ENCODE measurements at regions not wholly inside any gene's neighbourhood (a gene's known extent, or its start where the extent isn't known, plus 50 kb on each side); places are given as distances from the start of the nearest gene placed in this dataset.

DNA sequence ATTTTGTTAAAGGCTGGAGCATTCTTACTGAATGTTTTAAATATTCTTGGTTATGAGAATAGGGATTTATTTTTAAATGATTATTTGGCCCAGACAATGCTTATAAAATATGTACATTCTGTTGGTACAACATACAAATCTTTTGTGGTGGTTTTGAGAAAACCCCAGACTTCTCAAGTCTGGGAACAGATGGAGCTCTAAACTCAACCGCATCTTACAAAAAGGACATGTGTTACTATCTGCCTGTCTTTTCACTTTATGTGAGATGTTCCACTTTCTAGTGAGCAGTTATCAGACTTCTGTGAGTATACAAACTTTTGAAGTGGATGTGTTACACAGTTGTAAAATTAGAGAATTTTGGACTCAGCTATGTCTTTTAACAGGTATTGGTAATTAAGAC, 135.5 kb upstream of the RBMS3 start:
- FAIRE-seq, result no peak
- TF ChIP-seq SPI1 (IDR thresholded peaks at IDR 0.05; ENCODE audit: low read depth, low read length) (no peak), POLR2A (IDR thresholded peaks at IDR 0.05; ENCODE audit: low read depth, low read length) (no peak), POU2F2 (IDR thresholded peaks at IDR 0.05; ENCODE audit: low read depth, low read length) (no peak), TAF1 (IDR thresholded peaks at IDR 0.05; ENCODE audit: low read depth, low read length) (no peak), POLR2AphosphoS5 (IDR thresholded peaks at IDR 0.05; ENCODE audit: low read depth, low read length) (no peak), PAX5 (IDR thresholded peaks at IDR 0.05; ENCODE audit: insufficient read depth, low read length, severe bottlenecking) (no peak)
- DNase-seq (ENCODE audit: insufficient read length, low spot score), result no peak

DNA sequence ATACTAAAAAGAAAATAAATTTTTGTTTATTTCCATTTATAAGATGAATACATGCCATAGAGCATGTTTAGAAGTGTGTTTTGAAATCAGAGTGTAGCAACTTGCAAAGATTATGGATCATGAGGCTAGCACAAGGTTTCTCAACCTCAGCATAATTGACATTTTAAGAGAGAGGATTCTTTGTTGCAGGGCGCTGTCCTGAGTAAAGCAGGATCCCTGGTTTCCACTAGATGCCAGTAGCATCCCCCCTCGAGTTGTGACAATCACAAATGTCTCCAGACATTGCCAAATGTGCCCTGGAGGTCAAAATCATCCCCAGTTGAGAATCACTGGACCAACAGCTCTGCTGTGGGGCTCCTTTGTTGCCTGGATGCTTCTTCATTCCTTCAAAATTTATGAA, 128.5 kb upstream of the RBMS3 start:
- FAIRE-seq, result no peak
- no peak for DNase-seq (ENCODE audit: insufficient read length, low spot score)
- no peak for TF ChIP-seq POU2F2 (IDR thresholded peaks at IDR 0.05; ENCODE audit: low read depth, low read length)
- no peak for TF ChIP-seq SPI1 (IDR thresholded peaks at IDR 0.05; ENCODE audit: low read depth, low read length)
- no peak for TF ChIP-seq PAX5 (IDR thresholded peaks at IDR 0.05; ENCODE audit: insufficient read depth, low read length, severe bottlenecking)
- TF ChIP-seq TAF1 (IDR thresholded peaks at IDR 0.05; ENCODE audit: low read depth, low read length), result no peak
- no peak for TF ChIP-seq POLR2AphosphoS5 (IDR thresholded peaks at IDR 0.05; ENCODE audit: low read depth, low read length)
- no peak for TF ChIP-seq POLR2A (IDR thresholded peaks at IDR 0.05; ENCODE audit: low read depth, low read length)

DNA sequence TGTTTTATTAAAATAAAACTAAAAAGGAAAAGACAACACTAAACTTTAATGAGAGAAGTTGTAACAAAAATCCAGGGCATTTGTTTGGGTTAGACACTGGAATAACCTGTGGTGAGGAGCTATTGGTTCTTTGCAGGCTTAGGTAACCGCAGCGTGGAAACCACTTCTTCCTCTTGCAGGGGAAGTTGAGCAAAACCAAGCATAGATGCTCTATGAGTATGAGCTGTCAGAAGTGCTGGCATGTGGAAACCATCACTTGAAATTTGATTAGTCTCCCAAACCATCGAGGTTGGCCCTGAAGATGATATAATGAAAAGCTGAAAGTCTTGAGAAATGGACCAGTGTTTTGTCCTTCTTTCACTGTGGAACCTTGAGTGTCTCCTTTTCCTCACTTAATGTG, 127.1 kb upstream of the RBMS3 start:
- FAIRE-seq, result no peak
- DNase-seq (ENCODE audit: insufficient read length, low spot score), result no peak
- TF ChIP-seq SPI1 (IDR thresholded peaks at IDR 0.05; ENCODE audit: low read depth, low read length), result peak; percentile 28
- no peak for TF ChIP-seq POU2F2 (IDR thresholded peaks at IDR 0.05; ENCODE audit: low read depth, low read length)

DNA sequence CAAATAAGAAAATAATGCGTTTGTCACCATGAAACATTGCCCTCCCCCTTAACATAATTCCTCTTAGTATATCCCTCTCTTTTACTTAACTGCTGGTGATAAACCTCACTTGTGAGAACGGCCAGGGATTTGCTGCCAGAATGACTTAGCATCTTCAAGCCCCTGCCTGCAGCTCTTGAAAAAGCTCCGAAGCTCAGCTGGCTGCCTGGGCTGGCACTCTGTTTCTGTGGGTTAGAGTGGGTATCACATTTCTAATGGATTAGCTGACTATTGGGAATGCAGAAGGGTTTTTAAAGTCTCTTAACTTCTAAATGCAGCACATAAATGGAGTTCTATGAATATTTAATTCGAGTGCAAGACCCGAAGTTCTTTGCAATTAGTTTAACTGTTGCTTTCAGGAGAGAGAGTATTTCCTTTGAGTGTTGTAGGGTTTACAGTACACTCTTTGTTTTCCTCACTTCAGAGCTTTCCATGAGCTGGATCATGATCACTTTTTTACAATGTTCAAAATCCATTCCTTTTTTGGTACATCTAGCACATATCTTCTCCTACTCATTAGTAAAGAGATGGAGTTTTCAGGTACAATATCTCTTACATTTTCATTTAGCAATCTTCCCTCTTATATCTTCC, 124.7 kb upstream of the RBMS3 start:
- TF ChIP-seq SPI1 (IDR thresholded peaks at IDR 0.05; ENCODE audit: low read depth, low read length) (no peak), POU2F2 (IDR thresholded peaks at IDR 0.05; ENCODE audit: low read depth, low read length) (no peak), POLR2A (IDR thresholded peaks at IDR 0.05; ENCODE audit: low read depth, low read length) (no peak), POLR2AphosphoS5 (IDR thresholded peaks at IDR 0.05; ENCODE audit: low read depth, low read length) (no peak), PAX5 (IDR thresholded peaks at IDR 0.05; ENCODE audit: insufficient read depth, low read length, severe bottlenecking) (no peak), TAF1 (IDR thresholded peaks at IDR 0.05; ENCODE audit: low read depth, low read length) (no peak)
- no peak for FAIRE-seq
- DNase-seq (ENCODE audit: insufficient read length, low spot score), result no peak

DNA sequence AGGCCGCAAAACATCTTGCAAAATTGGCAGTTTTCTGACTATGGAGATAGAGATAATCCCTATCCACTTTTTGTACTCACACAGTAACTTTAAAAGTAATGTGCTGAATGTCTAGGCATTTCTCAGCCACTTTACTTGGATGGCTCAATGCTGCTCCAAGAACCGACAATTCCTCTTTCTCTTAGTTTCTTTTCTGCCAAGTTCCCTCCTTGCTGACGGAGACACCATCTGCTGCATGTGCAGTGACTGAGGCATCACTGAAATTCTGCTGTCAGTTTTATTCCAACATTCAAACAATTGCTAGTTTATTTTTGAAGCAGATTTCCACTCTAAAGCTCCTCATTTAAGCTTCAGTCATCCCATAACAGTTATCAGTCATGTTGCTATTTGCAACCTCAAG, 116.0 kb upstream of the RBMS3 start:
- DNase-seq (ENCODE audit: insufficient read length, low spot score) (no peak), FAIRE-seq (no peak)
- TF ChIP-seq POLR2A (IDR thresholded peaks at IDR 0.05; ENCODE audit: low read depth, low read length) (no peak), PAX5 (IDR thresholded peaks at IDR 0.05; ENCODE audit: insufficient read depth, low read length, severe bottlenecking) (no peak), TAF1 (IDR thresholded peaks at IDR 0.05; ENCODE audit: low read depth, low read length) (no peak), SPI1 (IDR thresholded peaks at IDR 0.05; ENCODE audit: low read depth, low read length) (no peak), POLR2AphosphoS5 (IDR thresholded peaks at IDR 0.05; ENCODE audit: low read depth, low read length) (no peak), POU2F2 (IDR thresholded peaks at IDR 0.05; ENCODE audit: low read depth, low read length) (no peak)

DNA sequence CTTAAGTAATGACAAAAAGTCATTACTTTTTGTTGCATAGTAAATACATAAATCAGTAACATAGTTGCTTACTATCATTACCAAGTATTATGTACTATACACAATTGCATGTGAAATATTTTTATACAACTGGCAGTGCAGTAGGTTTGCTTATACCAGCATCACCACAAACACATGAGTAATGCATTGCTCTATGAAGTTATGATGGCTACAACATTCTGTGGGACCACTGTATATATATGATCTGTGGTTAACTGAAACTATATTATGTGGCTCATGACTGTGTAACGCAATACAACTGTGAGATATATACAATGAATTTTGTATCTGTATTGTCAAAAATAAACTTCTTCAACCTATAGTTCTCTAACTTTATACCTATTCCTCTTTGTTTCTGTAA, 113.7 kb upstream of the RBMS3 start:
- DNase-seq (ENCODE audit: insufficient read length, low spot score), result no peak
- no peak for TF ChIP-seq TAF1 (IDR thresholded peaks at IDR 0.05; ENCODE audit: low read depth, low read length)
- no peak for TF ChIP-seq POLR2AphosphoS5 (IDR thresholded peaks at IDR 0.05; ENCODE audit: low read depth, low read length)
- no peak for TF ChIP-seq POLR2A (IDR thresholded peaks at IDR 0.05; ENCODE audit: low read depth, low read length)
- TF ChIP-seq SPI1 (IDR thresholded peaks at IDR 0.05; ENCODE audit: low read depth, low read length), result no peak
- TF ChIP-seq PAX5 (IDR thresholded peaks at IDR 0.05; ENCODE audit: insufficient read depth, low read length, severe bottlenecking), result no peak
- no peak for TF ChIP-seq POU2F2 (IDR thresholded peaks at IDR 0.05; ENCODE audit: low read depth, low read length)
- no peak for FAIRE-seq

DNA sequence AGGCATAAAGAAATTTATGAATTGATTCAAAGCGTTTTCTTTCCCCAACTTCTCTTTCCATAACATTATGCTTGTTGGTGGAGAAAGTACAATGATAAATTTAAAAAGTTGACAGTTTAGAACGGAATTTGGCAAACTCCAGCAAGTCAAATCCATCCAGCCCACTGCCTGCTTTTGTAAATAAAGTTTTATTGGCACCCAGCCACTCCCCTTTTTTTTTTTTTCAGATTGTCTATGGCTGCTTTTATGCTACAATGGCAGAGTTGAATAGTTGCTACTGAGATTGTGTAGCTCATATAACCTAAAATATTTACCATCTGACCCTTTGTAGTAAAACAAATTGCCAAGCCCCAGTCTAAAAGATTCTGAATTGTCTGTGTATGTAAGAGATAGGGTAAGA, 112.8 kb upstream of the RBMS3 start:
- no peak for DNase-seq (ENCODE audit: insufficient read length, low spot score)
- FAIRE-seq, result no peak
- TF ChIP-seq POLR2A (IDR thresholded peaks at IDR 0.05; ENCODE audit: low read depth, low read length) (no peak), PAX5 (IDR thresholded peaks at IDR 0.05; ENCODE audit: insufficient read depth, low read length, severe bottlenecking) (no peak), POLR2AphosphoS5 (IDR thresholded peaks at IDR 0.05; ENCODE audit: low read depth, low read length) (no peak), TAF1 (IDR thresholded peaks at IDR 0.05; ENCODE audit: low read depth, low read length) (no peak), SPI1 (IDR thresholded peaks at IDR 0.05; ENCODE audit: low read depth, low read length) (no peak), POU2F2 (IDR thresholded peaks at IDR 0.05; ENCODE audit: low read depth, low read length) (no peak)

DNA sequence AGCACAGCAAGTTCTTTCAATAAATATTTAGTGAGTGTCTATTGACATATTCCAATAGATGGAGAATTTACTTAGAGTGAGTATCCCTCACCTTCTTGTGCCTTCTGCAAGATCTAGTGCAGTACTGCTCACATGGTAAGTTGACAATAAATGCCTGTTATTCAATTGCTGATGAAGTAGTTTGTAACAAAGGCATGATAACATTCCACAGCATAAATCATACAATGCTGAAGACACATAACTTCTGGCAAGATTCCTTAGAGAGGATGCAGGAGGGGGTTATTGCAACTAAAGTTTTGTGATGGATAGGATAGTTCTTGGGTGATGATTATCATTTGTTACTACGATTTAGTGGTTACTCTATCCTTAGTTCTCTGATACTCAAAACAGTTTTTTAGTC, 112.2 kb upstream of the RBMS3 start:
- DNase-seq (ENCODE audit: insufficient read length, low spot score) (no peak), FAIRE-seq (no peak)
- no peak for TF ChIP-seq TAF1 (IDR thresholded peaks at IDR 0.05; ENCODE audit: low read depth, low read length)
- no peak for TF ChIP-seq POU2F2 (IDR thresholded peaks at IDR 0.05; ENCODE audit: low read depth, low read length)

DNA sequence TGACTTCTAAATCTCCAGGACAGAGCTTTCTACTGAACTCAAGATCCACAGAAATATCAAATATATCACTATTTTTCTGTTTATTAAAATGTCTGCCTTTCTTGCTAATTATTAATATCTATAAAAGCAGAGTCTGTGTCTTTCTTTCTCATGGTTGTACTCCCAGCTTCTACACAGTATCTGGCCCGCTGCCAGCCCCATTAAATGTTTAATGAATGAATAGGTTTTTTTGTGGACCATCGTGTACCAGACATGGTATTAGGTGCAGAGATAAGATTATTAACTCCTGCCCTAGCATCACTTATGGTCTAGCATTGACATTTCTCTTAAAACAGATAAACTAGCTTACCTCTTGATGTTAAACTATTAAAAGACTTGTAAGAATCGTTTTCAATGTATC, 111.4 kb upstream of the RBMS3 start:
- FAIRE-seq, result no peak
- DNase-seq (ENCODE audit: insufficient read length, low spot score), result no peak
- TF ChIP-seq PAX5 (IDR thresholded peaks at IDR 0.05; ENCODE audit: insufficient read depth, low read length, severe bottlenecking) (no peak), POLR2AphosphoS5 (IDR thresholded peaks at IDR 0.05; ENCODE audit: low read depth, low read length) (no peak), POLR2A (IDR thresholded peaks at IDR 0.05; ENCODE audit: low read depth, low read length) (no peak), SPI1 (IDR thresholded peaks at IDR 0.05; ENCODE audit: low read depth, low read length) (no peak), TAF1 (IDR thresholded peaks at IDR 0.05; ENCODE audit: low read depth, low read length) (no peak), POU2F2 (IDR thresholded peaks at IDR 0.05; ENCODE audit: low read depth, low read length) (no peak)

Measured in GM12891 (cell line).